HG03439 (cell line): ENCODE measurements at regions not wholly inside any gene's neighbourhood (a gene's known extent, or its start where the extent isn't known, plus 50 kb on each side); places are given as distances from the start of the nearest gene placed in this dataset.

Source experiments
- ATAC-seq: cut with Tn5 transposase; IDR thresholded peaks from one replicate; pipeline ENCODE4 v1.9.1; 2021; ENCODE audit warnings: mild to moderate bottlenecking, moderate library complexity; ENCODE audit not compliant: unreplicated experiment

DNA sequence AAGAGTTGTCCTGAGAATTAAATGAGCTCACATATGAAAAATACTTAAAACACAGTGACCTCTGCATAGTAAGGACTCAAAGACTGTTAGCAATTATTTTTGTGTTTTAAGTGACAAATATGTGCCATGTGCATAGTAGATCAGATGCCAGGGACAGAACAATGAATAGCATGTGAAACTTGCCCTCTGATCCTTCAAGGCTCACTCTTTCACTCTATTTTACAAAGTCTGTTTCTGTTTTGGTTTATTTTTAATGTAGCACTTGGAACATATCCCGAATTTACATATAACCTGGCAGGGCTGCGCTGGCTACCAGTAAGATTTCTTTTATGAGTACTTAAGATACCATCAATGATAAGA is 135.5 kb upstream of the TNFAIP3 start:
- ATAC-seq, result no peak

DNA sequence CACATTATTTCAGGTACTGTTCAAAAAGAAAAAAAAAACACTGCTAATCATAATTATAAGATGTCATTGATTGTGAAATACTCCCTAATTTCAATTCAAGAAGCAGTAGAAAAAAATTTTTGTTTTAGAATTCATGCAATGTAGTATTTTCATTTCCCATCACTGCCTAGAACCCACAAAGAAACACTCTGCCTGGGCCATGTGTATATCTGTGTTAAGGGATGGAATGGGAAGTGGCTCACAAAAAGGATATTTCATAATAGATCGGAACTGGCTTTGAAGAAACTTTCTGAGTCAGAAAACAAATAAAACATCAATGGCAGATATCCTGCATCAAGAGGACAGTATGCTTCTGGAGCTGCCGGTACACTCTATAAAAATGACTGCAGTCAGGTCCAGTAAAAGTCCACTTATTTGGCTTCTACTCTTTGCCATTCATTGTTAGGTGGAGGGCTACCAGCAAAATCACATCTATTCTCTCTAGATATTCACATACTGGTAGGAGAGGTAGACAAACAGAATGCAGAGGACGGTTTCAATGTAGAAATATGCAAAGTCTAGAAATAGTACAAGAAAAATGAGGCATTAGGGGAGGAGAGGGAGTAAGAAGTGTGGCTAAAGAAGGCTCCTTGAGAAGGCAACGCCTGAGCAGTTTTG is 135.0 kb upstream of the TNFAIP3 start:
- ATAC-seq, result no peak

DNA sequence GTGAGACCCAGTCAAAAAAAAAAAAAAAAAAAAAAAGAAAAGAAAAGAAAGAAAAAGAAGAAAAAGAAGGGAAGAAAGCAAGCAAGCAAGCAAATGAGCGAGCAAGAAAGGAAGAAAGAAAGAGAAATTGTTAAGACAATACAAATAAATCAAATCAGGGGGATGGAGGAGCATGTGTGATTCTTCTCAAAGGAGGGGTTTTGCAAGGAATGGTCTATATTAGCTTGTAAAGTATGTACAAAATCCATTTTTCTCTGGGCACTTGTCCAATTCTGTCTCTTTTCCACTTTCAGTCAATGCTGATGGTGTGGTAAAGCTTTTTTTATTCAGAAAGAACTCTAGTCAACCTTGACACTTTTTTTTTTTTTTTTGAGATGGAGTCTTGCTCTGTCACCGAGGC is 133.7 kb upstream of the TNFAIP3 start:
- ATAC-seq, result no peak

DNA sequence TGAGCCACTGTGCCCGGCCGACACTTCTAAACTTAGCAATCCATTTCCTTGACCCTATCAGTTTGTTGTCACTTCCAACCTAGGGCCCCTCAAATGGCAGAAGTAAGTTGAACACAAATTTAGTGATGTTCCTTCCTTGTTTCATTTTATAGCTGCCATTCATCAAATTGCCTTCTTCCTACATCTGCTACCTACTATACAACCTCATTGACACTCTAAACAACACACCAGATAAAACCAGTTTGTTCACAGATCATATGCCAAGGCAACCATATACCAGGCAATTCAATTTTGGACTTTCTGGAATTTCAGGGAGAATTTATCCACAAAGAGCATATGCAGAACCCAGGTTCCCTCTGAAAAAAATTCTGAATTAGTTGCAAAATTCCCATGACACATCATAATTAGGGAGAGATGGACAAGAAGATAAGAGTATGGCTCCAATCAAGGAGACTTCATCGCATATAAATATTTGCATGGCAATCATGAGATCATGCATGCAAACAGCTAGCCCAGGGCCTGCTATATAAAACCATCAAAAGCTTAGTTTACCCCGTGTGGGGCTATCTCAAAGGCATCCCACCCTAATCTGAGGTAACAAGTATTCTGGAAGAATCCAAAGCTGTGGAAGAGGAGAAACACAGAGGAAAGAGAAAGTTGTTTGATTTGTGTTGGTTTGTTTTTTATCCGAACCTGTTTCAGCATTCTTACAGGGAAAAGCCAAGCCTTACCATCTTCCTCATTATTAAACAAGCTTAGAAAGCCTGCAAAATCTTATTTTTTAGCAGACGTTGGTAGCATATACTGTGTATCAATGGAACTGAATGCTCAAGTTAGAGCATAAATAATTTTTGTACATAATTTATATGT is 132.8 kb upstream of the TNFAIP3 start:
- ATAC-seq, result no peak

DNA sequence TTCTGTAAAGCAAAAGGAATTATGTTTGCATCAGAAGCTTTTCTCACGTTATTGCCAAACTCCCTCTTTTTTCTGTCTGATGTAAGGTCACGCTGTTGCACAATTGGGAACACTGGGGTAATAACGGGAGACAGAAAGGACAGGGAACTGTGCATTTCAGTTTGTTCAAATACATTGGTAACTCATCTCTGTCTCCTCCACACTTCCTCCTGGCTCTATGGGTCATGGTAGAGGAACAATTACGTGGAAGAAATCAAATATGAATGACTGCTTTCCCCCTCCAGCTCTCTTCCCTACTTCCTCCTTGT is 132.2 kb upstream of the TNFAIP3 start:
- ATAC-seq, result no peak

DNA sequence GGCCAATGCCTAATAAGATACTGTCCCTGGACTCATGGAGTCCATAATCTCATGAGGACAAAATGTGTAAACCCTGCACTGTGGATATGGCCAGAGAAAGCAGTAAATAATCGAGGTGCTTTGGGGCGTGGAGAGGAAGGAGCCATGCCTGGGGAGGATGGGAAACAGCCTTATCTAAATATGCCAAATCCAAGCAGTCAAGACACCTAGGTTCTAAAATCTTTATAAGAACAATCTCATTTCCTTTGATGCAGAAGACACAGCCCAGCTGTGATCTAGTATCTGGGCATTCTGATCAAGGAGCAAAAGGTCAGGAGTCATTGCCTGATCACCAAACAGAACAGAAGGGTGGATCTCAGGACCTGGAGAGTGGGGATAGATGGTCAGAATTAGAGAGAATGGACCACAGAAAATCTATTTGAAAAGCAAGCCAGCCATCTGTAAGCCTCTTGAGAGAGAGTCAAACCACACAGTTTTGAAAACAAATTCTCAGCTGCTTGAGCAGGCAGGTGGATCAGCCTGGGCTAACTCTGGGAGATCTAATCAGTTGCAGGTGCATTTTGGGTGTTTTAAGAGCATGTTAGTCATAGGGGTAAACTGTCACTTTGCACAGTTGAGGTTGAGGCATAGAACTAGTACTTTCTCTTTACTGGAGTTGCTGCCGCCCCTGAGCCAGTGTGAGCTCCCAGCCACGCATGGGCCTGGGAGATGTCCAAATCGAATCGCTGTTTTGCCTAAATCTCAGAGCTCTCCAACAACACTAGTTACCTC is 130.8 kb upstream of the TNFAIP3 start:
- ATAC-seq, result peak; percentile 67

DNA sequence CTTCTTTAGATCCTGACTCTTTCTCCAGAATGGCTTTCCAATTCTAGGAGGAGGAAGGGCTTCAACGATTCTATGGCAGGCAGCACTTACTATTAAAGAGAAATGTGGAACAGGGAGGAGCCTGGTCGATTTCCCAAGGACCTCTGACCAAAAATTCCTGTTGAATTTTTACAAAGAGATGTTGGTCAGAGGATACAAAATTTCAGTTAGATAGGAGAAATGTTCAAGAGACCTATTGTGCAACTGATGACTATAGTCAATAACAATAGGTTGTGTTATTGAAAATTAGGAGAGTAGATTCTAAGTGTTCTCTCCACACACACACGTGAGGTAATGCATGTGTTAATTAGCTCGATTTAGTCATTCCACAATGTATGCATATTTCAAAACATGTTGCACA is 130.1 kb upstream of the TNFAIP3 start:
- no peak for ATAC-seq

DNA sequence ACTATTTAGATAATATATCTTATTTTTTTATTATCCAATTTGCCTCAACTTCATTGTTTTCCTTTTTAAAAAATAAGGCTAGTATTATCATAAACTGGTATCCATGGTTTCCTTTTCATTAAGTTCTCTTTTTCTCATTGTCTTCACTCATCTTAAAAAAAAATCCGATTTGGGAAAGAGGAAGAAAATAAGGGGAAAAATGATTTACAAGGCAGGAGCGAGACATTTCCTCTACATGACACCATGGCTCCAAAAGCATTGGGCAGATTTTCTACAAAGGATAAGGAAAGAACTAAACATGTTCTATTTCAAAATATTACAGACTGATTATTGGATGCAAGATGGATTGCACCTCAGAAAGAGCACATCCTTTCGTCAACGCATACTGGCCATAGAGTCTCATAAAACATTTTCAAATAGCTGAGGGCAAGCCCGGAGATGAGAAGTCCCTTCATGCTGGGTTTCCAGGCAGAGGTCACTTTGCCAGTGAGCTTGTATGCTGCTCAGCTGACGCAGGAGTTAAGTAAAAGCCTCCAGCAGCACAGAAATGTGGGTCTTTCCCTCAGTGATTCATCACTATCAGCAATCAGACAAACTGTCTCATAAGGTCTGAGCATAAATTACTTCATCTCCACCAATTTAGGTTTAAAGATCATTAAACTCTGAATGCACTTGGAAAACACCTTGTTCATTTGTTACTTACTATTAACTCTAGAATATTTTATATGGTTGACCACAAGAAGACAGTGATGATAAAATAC is 129.0 kb upstream of the TNFAIP3 start:
- ATAC-seq, result no peak

DNA sequence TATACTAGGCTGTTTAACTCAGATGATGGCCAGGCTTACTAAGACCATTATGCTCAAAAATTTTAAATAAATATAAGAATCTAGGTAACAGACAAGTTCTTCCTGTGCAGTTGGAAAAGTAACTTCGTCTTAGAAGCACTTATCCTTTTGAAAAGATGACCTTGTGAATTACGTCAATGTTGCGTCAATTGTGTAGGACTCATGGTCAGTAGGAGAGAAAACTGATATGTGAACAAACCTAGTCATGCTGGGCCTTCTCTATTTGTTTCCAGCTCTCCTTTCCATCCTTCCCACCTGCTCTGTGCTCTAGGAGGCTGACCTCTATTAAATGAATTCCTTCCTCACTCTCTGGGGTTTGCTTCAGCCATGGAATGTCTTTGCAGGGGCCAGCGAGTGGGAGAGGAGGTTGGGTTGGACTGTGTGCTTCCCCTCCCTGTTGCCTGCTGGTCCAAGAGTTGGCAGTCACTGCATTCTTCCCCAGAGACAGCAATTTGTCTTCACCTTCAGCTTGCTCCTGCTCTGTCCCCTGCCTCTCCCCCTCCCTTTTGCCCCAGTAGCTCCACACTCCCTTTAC is 128.0 kb upstream of the TNFAIP3 start:
- ATAC-seq, result no peak

DNA sequence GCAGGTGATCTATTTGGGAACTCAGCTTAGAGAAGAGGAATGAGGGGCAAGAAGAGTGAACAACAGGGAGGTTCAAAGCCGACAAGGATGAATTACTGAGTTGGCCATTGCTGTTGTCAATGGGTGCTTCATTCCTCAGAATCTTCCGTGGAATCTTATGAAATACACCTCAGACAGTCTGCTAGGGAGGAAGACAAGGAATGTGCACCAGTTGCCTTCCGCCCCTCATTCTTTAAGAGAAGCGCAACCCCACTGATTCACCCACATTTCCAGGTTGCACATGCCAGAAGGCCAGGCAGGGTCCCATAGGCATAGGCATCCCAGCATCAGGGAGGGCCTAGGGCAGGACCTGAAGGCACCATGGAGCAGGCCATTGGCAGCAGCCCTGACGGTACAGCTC is 127.5 kb upstream of the TNFAIP3 start:
- no peak for ATAC-seq

DNA sequence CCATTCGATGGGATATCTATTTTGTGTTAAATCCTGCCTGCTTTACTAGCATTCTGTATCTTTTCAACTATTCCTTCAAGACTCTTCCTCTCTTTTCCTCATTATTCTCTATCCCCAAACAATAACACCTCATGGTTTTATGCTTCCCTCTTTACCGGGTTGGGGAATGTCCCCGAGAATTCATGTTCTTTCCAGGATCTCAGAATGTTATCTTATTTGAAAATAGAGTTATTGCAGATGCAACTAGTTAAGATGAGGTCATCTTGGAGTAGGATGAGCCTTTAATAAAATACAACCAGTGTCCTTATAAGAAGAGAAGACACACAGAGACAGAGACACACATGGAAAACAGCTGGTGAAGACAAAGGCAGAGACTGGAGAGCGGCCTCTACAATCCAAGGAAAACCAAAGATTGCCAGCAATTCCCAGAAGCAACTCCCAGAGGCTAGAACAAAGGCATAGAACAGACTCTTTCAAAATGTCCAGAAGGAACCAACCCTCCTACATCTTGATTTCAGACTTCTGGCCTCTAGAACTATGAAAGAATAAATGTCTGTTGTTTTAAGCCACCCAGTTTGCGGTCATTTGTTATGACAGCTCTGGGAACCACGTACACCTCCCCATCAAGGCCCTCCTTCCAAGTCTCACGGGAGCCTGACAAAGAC is 126.8 kb upstream of the TNFAIP3 start:
- ATAC-seq, result no peak

DNA sequence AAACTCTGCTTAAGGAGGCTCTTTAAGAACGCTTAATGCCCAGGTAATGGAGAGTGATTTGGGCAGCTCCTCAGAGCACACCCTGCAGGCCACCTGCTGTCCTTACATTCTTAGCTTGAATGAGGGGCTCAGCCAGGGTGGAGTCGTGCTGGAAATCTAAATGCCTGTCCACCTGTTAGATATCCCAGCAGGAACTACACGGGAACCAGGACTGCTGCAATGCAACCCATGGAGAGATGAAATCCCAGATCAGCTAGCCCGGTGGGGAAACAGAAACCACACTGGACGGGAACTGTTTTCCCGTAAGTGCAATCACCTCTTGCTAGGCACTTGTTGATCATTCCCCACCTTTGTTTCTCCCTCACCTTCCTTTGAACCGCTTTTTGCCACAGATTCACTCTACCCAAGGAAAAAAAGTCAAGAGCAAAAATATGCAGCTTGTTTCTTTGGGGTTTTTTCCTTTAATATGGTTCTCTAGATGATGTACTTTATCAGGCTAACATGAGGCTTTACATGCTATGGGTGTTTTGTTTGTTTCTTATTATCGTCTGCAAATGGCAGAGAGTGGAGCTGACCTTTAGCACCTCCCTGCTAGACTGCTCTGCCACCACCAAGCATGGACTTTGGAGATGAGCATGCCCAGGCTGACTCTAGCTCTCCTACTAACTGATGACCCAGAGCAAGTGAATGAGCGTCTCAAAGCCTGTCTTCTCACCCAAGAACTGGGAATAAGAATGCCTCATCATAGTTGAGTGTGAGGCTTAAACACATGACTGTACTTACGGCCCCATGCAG is 125.9 kb upstream of the TNFAIP3 start:
- ATAC-seq, result no peak

DNA sequence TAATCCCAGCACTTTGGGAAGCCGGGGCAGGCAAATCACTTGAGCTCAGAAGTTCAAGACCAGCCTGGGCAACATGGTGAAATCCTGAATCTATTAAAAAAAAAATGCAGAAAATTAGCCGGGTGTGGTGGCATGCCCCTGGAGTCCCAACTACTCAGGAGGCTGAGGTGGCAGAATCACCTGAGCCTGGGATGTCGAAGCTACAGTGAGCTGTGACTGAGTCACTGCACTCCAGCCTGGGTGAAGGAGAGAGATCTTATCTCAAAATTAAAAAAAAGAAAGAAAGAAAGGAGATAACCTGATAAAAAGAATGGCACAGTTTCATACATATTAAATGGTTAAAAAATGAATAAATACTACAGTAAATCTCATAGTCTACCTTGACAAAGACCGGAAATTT is 123.6 kb upstream of the TNFAIP3 start:
- ATAC-seq, result no peak

DNA sequence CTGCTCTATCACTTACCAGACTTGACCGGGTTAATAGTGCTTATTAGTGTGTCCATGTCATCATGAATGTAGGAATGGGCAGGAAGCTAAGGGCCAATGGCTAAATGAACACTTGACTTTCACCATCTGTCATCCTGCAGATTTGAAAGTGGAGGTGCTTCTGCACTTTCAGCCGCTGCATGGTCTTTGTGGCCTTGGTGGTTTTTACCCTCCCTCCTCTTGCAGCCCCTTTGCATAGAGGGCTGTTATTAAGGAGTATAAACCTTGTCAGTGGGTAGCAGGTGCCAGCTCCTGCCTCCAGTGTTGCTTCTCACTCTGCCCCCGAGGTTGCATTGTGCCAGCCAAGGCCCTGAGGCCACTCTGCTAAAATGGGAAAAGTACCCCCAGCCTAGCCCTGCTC is 122.2 kb upstream of the TNFAIP3 start:
- ATAC-seq, result peak; percentile 60

DNA sequence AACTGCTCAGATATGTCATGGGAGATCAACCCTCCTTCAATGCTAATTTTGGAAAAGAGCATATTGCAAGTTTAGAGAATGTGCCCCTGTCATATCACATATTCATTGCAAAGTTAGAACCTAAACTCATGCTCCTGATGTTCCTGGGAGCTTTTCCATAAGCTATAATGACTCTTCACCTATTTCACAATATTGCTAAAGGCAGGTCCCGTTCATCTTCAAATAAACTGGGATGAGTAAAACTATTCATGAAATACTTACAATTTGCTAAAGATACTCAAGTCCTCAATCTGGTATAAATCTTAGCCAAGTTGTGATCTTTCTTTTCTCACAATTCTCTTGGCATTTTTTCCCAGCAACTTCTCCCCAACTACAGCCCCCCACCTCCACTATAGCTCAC is 121.7 kb upstream of the TNFAIP3 start:
- ATAC-seq, result no peak

DNA sequence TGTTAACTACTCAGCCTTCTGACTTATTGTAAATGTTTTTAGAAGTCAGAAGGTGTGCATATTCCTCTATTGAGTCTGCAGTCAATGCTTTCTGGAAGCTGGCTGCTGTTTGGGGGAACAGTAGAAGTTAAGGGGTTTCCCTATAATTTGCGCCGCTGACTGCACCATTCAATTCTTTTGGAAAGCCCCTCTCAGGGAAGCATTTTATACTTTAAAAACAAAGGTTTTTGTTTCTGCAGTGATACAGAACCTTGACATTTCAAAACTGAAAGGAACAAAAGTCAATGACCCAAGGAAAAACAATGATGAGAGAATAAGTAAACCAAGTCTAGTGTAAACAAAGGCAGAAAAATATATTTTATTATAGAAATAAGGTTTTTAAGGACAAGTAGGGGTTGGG is 120.8 kb upstream of the TNFAIP3 start:
- ATAC-seq, result no peak

DNA sequence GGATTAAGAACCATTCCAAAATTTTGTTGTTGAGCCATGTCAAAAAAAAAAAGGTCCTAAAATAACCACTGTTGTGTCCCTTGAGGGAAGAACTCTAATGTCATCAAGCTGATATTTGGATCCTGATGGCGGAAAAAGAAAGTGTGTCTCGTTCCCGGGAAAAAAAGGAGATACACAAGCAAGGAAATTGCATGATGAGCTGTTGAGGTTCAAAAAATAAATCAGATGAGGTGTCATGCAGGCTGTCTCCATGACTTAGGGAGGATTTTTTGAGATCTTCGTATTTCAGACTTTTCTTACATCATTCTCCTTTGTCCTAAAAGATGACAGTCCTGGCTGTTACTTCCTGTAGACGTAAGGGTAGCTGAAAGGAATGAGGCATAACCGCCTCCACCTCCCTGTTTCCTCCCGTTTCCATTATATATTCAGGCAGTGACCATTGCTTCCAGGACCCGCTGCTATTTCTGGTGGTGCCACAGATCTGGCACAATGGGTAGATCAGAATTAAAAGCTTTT is 117.3 kb upstream of the TNFAIP3 start:
- no peak for ATAC-seq

DNA sequence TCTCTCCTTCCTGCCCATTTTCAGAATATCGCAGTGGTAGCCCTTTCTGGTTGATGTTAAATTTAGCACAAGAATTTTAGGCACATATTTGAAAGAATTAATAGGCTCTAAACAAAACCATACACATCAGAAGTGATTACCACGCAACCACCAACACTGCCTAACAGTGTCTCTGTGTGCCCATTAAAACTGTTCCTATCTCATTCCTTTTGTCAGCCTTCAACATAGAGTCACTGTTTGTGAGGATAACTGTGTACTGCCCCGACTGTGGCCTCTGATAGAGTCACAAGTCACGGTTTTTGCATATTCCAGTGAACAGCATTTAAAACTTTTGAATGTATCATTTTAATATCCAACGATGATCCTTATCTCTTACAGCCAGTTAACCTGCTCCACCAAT is 116.8 kb upstream of the TNFAIP3 start:
- no peak for ATAC-seq

DNA sequence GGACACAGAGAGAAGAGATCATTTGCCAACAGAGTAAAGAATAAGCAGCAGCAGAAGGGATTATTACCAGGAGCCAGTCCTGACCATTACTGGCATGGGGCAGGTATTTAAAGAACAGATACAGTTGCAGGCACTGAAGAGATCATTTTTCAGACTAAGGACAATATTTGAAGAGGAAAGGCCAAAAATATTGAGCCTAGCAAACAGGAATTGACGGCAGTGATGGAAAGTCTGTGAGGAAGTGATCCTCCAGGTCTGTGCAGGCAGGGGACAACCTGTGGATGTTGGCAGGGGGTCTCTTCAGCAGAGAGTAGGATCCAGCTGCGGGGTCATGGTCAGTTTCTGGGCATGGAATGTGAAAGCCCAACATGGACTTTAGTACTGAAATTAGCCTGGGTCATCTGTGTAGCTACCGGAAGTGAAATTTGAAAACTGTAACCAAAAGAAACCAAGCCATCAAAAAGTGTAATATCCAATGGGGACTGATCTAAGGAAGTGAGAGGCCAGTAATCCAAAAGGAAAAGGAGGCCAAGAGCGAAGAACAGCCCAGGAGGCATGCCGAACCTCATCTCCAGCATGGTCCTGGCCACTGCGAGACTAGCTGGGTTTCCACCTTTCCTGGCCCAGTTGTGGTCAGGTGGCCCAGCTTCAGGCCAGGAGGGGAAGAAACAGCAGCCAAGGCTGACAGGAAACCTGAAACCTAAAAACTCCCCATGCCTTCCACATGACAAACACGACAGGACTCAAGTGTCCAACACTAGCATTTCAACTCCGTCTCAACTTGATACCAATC is 115.1 kb upstream of the TNFAIP3 start:
- ATAC-seq, result no peak
